GM12873 (cell line): ENCODE measurements at regions not wholly inside any gene's neighbourhood (a gene's known extent, or its start where the extent isn't known, plus 50 kb on each side); places are given as distances from the start of the nearest gene placed in this dataset.

Experiments
- CTCF ChIP-seq: IDR thresholded peaks from 2 replicates; pipeline ENCODE4 v1.5.1; 2012; ENCODE audit warnings: low read depth, mild to moderate bottlenecking, moderate library complexity, low read length, control low read depth; ENCODE audit not compliant: insufficient read depth; ENCODE audit errors: missing control alignments

DNA sequence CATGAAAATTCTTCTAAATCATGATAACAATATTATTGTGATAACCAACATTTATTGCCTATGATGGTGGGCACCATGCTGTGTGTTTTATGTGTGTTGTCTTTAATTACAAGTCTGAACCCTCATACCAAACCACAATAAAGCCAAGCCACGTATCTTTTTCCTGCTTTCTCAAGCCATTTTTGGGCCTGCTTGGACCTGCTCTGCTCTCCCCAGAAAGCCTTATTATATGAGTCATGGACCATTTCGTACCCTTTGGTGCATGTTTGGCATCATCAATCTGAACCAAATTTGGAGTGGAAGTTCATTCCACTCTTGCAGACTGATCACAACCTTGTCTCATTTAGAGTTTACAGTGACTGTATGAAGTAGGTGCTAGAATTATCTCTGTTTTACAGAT lies 87.3 kb upstream of the CD53 start:
- no peak for TF ChIP-seq CTCF

DNA sequence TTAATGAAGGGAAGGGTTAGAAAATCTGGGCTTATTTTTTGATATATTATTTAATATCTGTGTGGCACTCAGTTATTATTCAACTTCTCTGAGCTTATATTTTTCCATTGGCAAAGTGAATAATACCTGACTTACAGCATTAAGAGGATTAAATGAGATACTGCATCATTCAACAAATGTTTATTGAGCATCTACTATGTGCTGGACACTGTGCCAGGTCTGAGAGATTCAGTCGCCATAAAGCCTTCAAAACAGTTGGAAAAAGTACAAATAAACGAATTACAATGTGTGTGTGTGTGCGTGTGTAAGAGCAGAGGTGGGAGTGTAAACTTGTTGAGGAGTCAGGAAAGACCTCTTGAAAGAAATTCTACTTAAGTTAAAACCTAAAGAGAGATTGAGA lies 87.9 kb upstream of the CD53 start:
- TF ChIP-seq CTCF: no peak

DNA sequence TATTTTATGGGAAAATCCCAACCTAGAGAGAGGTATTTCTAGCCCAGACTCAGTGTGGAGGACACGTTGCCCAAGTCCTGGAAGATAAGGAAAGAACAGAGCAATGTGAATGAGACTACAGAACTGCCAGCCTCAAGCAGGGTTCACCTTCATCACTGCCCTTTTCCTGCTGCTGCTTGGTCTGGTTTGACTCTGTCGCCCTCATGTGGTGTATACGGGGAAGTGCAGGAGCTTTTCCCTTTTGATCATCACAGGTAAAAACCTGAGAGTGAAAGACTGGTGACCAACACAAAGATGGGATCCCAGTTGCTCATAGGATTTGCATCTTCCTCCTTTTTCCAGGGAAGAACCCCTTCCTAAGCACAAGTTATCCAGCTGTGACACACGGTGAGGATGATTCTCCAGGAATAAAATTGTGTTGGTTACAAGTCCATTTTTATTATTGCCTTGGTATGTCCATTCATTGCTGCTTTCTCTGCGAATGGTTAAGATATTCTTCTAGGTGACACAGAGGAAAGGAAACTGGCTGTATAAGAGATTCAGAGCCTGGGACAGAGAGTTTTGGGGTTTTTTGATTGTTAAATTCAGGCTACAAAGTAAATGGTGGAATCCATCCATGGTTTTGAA lies 89.5 kb upstream of the CD53 start:
- peak; percentile 99 for TF ChIP-seq CTCF

DNA sequence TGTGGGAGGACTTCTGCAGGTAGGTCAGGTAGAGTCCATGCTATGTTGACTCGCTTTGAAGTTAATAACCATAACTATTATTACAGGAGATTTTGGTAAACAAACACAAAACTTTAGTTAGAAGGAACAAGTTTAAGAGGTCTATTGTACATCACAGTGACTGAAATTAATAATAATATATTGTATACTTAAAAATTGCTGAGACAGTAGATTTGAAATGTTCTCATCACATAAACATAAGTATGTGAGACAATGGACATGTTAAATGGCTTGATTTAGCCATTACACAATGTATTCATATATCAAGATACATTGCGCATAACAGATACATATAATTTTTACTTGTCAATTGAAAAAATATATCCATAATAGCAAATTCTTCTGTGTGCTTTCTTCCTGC lies 91.4 kb upstream of the CD53 start:
- no peak for TF ChIP-seq CTCF

GRCh38 chr1:110780600-110781484 lies 92.1 kb upstream of the CD53 start:
- peak; percentile 90 for TF ChIP-seq CTCF

GRCh38 chr1:110779636-110780035 lies 93.3 kb upstream of the CD53 start:
- no peak for TF ChIP-seq CTCF

DNA sequence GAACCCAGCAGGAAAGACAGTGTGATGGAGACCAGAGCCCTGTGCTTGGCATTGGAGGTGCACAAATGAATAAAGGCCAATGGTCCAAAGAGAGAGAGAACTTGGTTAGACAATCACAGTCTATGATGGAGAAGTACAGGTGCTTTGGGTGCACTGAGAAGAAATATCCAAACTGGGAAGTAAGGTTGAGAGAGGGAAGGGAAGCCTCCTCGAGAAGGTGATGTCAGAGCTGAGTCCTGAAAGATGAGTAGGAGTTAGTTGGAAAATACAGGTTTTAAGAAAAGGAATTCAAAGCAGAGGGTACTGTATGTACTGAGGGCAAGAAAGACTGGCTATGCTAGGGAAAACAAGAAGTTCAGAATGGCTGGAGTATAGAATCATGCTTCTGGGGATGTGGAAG lies 94.1 kb upstream of the CD53 start:
- TF ChIP-seq CTCF: no peak
